GM12891 (cell line): ENCODE measurements at regions not wholly inside any gene's neighbourhood (a gene's known extent, or its start where the extent isn't known, plus 50 kb on each side); places are given as distances from the start of the nearest gene placed in this dataset.
A peak's percentile ranks its signal among the peaks of the same experiment; 100 is the strongest.

Experiments used
- DNase-seq: peaks from one replicate; pipeline ENCODE4 v3.0.0; 2011; ENCODE audit warnings: low spot score; ENCODE audit not compliant: insufficient read length
- FAIRE-seq: peaks from 2 replicates; lab custom pipeline; 2011; peaks lifted over from hg19 to GRCh38; lab: Jason Lieb, UNC
- PAX5 ChIP-seq: IDR thresholded peaks from 2 replicates; pipeline ENCODE4 v1.6.1; 2011; ENCODE audit warnings: low read length, moderate library complexity, mild to moderate bottlenecking; ENCODE audit not compliant: insufficient read depth, severe bottlenecking
- POLR2A ChIP-seq: IDR thresholded peaks from 2 replicates; pipeline ENCODE4 v1.6.1; 2011; ENCODE audit warnings: low read depth, low read length, control low read depth
- POLR2AphosphoS5 ChIP-seq: IDR thresholded peaks from 2 replicates; pipeline ENCODE4 v1.6.1; 2011; ENCODE audit warnings: low read depth, low read length, control low read depth
- POU2F2 ChIP-seq: IDR thresholded peaks from 2 replicates; pipeline ENCODE4 v1.6.1; 2011; ENCODE audit warnings: low read depth, mild to moderate bottlenecking, control low read depth, low read length, moderate library complexity
- SPI1 ChIP-seq: IDR thresholded peaks from 2 replicates; pipeline ENCODE4 v1.6.1; 2011; ENCODE audit warnings: low read depth, low read length, control low read depth
- TAF1 ChIP-seq: IDR thresholded peaks from 2 replicates; pipeline ENCODE4 v1.6.1; 2011; ENCODE audit warnings: low read depth, low read length, control low read depth

GRCh38 chr4:41857226-41857641 is 78.0 kb upstream of the TMEM33 start:
- DNase-seq (no peak), FAIRE-seq (no peak)
- no peak for TF ChIP-seq TAF1
- TF ChIP-seq PAX5, result no peak
- TF ChIP-seq POLR2A, result no peak
- no peak for TF ChIP-seq SPI1
- TF ChIP-seq POLR2AphosphoS5, result no peak
- no peak for TF ChIP-seq POU2F2

GRCh38 chr4:41856797-41857196 is 78.4 kb upstream of the TMEM33 start:
- FAIRE-seq, result no peak
- TF ChIP-seq POLR2A, result no peak
- TF ChIP-seq POLR2AphosphoS5, result no peak
- no peak for TF ChIP-seq SPI1
- TF ChIP-seq POU2F2, result no peak
- TF ChIP-seq TAF1, result no peak
- TF ChIP-seq PAX5, result no peak
- DNase-seq, result no peak

GRCh38 chr4:41853973-41854372 is 81.3 kb upstream of the TMEM33 start:
- TF ChIP-seq POLR2A (no peak), SPI1 (no peak), TAF1 (no peak), PAX5 (no peak), POU2F2 (no peak), POLR2AphosphoS5 (no peak)
- DNase-seq (no peak), FAIRE-seq (no peak)

GRCh38 chr4:41852229-41852628 is 83.0 kb upstream of the TMEM33 start:
- FAIRE-seq, result no peak
- TF ChIP-seq TAF1 (no peak), POLR2AphosphoS5 (no peak), SPI1 (no peak), PAX5 (no peak), POU2F2 (no peak), POLR2A (no peak)
- DNase-seq, result no peak

- no peak for DNase-seq
- TF ChIP-seq PAX5 (no peak), POLR2AphosphoS5 (no peak), SPI1 (no peak), POLR2A (no peak), POU2F2 (no peak), TAF1 (no peak)
- no peak for FAIRE-seq
Measured at GRCh38 chr4:41851621-41852020, 83.6 kb upstream of the TMEM33 start.

- FAIRE-seq (peak; percentile 5), DNase-seq (no peak)
- TF ChIP-seq PAX5 (no peak), SPI1 (no peak), TAF1 (no peak), POU2F2 (no peak), POLR2AphosphoS5 (no peak), POLR2A (no peak)
Measured at GRCh38 chr4:41844327-41844726, 90.9 kb upstream of the TMEM33 start.

- FAIRE-seq (peak; percentile 86), DNase-seq (no peak)
- no peak for TF ChIP-seq TAF1
- no peak for TF ChIP-seq POU2F2
- no peak for TF ChIP-seq SPI1
Measured at GRCh38 chr4:41839916-41840854, 91.7 kb upstream of the PHOX2B start.

GRCh38 chr4:41838590-41838989 is 90.1 kb upstream of the PHOX2B start:
- no peak for FAIRE-seq
- TF ChIP-seq SPI1, result no peak
- TF ChIP-seq TAF1, result no peak
- no peak for TF ChIP-seq POLR2A
- TF ChIP-seq POU2F2, result no peak
- TF ChIP-seq PAX5, result no peak
- TF ChIP-seq POLR2AphosphoS5, result no peak
- DNase-seq, result no peak

- FAIRE-seq, result no peak
Measured at GRCh38 chr4:41835321-41835995, 86.9 kb upstream of the PHOX2B start.

More at GRCh38 chr4:41835321-41835995, 86.9 kb upstream of the PHOX2B start:
- DNase-seq, result no peak
- TF ChIP-seq POLR2A (no peak), POLR2AphosphoS5 (no peak), SPI1 (no peak), TAF1 (no peak), PAX5 (no peak), POU2F2 (no peak)
